CD4-positive, alpha-beta T cell (primary cell): ENCODE measurements at regions not wholly inside any gene's neighbourhood (a gene's known extent, or its start where the extent isn't known, plus 50 kb on each side); places are given as distances from the start of the nearest gene placed in this dataset.

Source experiments
- ATAC-seq: fragments of 200-7000 bp; cut with Tn5 transposase; one replicate; pipeline ENCODE4 v1.10.0; 2022; ENCODE audit warnings: mild to moderate bottlenecking; ENCODE audit not compliant: poor library complexity
- CTCF ChIA-PET: fragments of 350-600 bp; sonication (Branson Sonifier 250); formaldehyde crosslinking; loops from one replicate; lab custom pipeline; 2021; ENCODE audit warnings: antibody characterized with exemption, inconsistent platforms; lab: Charles Lee
- POLR2A ChIA-PET: fragments of 350-600 bp; sonication (Branson Sonifier 250); formaldehyde crosslinking; loops from one replicate; lab custom pipeline; 2021; ENCODE audit warnings: antibody characterized with exemption, inconsistent platforms; lab: Charles Lee
- DNase-seq, 14 experiments: peaks; one replicate each; pipeline ENCODE4 v3.0.0-alpha.2; 2013 to 2020; ENCODE audit warnings: mixed read lengths in 2 of 14
- H3K27ac ChIP-seq, 2 donors: one replicate each; pipeline versions ENCODE4 v1.5.1 to v1.7.0; 2013; ENCODE audit warnings: low read length in 2 of 2, low read depth in 1 of 2, mild to moderate bottlenecking in 1 of 2
- H3K27me3 ChIP-seq, 2 experiments: 1 replicate in 1 of 2; 2 replicates in 1 of 2; pipeline versions ENCODE4 v1.6.1 to v1.7.0; 2013; ENCODE audit warnings: low read length in 2 of 2, control low read depth in 1 of 2, mild to moderate bottlenecking in 1 of 2, moderate library complexity in 1 of 2; ENCODE audit not compliant: insufficient read depth in 2 of 2, control insufficient read depth in 1 of 2
- H3K36me3 ChIP-seq: one replicate; pipeline ENCODE4 v1.6.1; 2013; ENCODE audit warnings: low read length, control low read depth; ENCODE audit not compliant: insufficient read depth
- H3K4me1 ChIP-seq: one replicate; pipeline ENCODE4 v1.6.1; 2013; ENCODE audit warnings: low read length, control low read depth; ENCODE audit not compliant: insufficient read depth
- H3K4me3 ChIP-seq: one replicate; pipeline ENCODE4 v1.5.1; 2013; ENCODE audit warnings: mild to moderate bottlenecking, low read length, moderate library complexity
- H3K9me3 ChIP-seq, 2 experiments: 1 replicate in 1 of 2; 2 replicates in 1 of 2; pipeline versions ENCODE4 v1.6.1 to v1.7.0; 2013; ENCODE audit warnings: low read length in 2 of 2, mild to moderate bottlenecking in 2 of 2, control low read depth in 1 of 2, moderate library complexity in 1 of 2; ENCODE audit not compliant: control insufficient read depth in 1 of 2, insufficient read depth in 1 of 2
- H3K27ac Mint-ChIP-seq: one replicate; pipeline ENCODE4 v1.8.0; 2020; ENCODE audit warnings: mixed read lengths
- H3K27me3 Mint-ChIP-seq: one replicate; pipeline ENCODE4 v1.8.0; 2021; ENCODE audit warnings: mixed read lengths
- H3K36me3 Mint-ChIP-seq: one replicate; pipeline ENCODE4 v1.8.0; 2021; ENCODE audit warnings: low read depth, mixed read lengths
- H3K4me1 Mint-ChIP-seq: one replicate; pipeline ENCODE4 v1.8.0; 2021; ENCODE audit warnings: low read depth, mixed read lengths
- H3K4me3 Mint-ChIP-seq: one replicate; pipeline ENCODE4 v1.8.0; 2020; ENCODE audit warnings: mild to moderate bottlenecking, mixed read lengths
- H3K9me3 Mint-ChIP-seq: one replicate; pipeline ENCODE4 v1.8.0; 2020; ENCODE audit warnings: mixed read lengths
- CTCF ChIP-seq: fragments of 200-600 bp; IDR thresholded peaks from one replicate; pipeline ENCODE4 v1.8.0; 2022; ENCODE audit warnings: antibody characterized with exemption, mild to moderate bottlenecking
- intact Hi-C, 2 experiments: fragments of 100-400 bp; cut with DNase I in 1 of 2; cut with micrococcal nuclease in 1 of 2; formaldehyde crosslinking; loops; one replicate each; pipeline versions ENCODE4 v1.15.1 to v1.9.0; 2023 to 2025; cut with DNase I, micrococcal nuclease

GRCh38 chr6:50270415-50270814 is 220.7 kb upstream of the DEFB112 start:
- POLR2A ChIA-PET, result no interaction called here
- Histone ChIP-seq H3K4me1 (no peaks in the 10 kb centered on the region), H3K27ac (no peak overlapping the region), H3K4me3 (no peak overlapping the region), H3K36me3 (no peaks in the 10 kb centered on the region), H3K9me3 (no peaks in the 10 kb centered on the region), H3K27me3 (no peaks in the 10 kb centered on the region)
- CTCF ChIA-PET, result no interaction called here
- intact Hi-C loops, result no loop called here
- Mint-ChIP-seq H3K9me3 (peaks cover 20% of the 10 kb centered on the region), H3K27me3 (no peaks in the 10 kb centered on the region), H3K4me1 (no peaks in the 10 kb centered on the region), H3K4me3 (no peak overlapping the region), H3K36me3 (no peaks in the 10 kb centered on the region), H3K27ac (no peak overlapping the region)
- DNase-seq (no peak), ATAC-seq (no peak)
- no peak for TF ChIP-seq CTCF

- Mint-ChIP-seq H3K4me3 (no peak overlapping the region), H3K27me3 (no peaks in the 10 kb centered on the region), H3K4me1 (no peaks in the 10 kb centered on the region), H3K9me3 (peaks cover 16% of the 10 kb centered on the region), H3K36me3 (no peaks in the 10 kb centered on the region), H3K27ac (no peak overlapping the region)
- ATAC-seq (no peak), DNase-seq (no peak)
- Histone ChIP-seq H3K27me3 (no peaks in the 10 kb centered on the region), H3K36me3 (no peaks in the 10 kb centered on the region), H3K4me3 (no peak overlapping the region), H3K4me1 (no peaks in the 10 kb centered on the region), H3K9me3 (no peaks in the 10 kb centered on the region), H3K27ac (no peak overlapping the region)
- ChIA-PET CTCF (no interaction called here), POLR2A (no interaction called here)
- intact Hi-C loops, result no loop called here
- TF ChIP-seq CTCF, result no peak
Measured at GRCh38 chr6:50271266-50271665, 221.5 kb upstream of the DEFB112 start.

GRCh38 chr6:50271817-50272216 is 222.1 kb upstream of the DEFB112 start:
- Mint-ChIP-seq H3K36me3 (no peaks in the 10 kb centered on the region), H3K4me1 (no peaks in the 10 kb centered on the region), H3K27me3 (no peaks in the 10 kb centered on the region), H3K4me3 (no peak overlapping the region), H3K9me3 (peaks cover 14% of the 10 kb centered on the region), H3K27ac (no peak overlapping the region)
- POLR2A ChIA-PET, result no interaction called here
- Histone ChIP-seq H3K36me3 (no peaks in the 10 kb centered on the region), H3K27me3 (no peaks in the 10 kb centered on the region), H3K4me1 (no peaks in the 10 kb centered on the region), H3K27ac (no peak overlapping the region), H3K4me3 (no peak overlapping the region), H3K9me3 (no peaks in the 10 kb centered on the region)
- no peak for TF ChIP-seq CTCF
- ATAC-seq (no peak), DNase-seq (no peak)
- CTCF ChIA-PET, result no interaction called here
- intact Hi-C loops, result no loop called here
